SU-DHL-6 (cell line): ENCODE measurements at regions not wholly inside any gene's neighbourhood (a gene's known extent, or its start where the extent isn't known, plus 50 kb on each side); places are given as distances from the start of the nearest gene placed in this dataset.

Experiments used
- CTCF ChIP-seq: fragments of 200-600 bp; sonication (generic); IDR thresholded peaks from one replicate; pipeline ENCODE4 v1.5.1; 2017; ENCODE audit warnings: antibody characterized with exemption, mild to moderate bottlenecking, low read length, moderate library complexity; ENCODE audit not compliant: insufficient read depth, poor library complexity, severe bottlenecking
- EZH2phosphoT487 ChIP-seq: fragments of 200-600 bp; sonication (generic), shearing (Covaris generic); conservative IDR thresholded peaks from 2 replicates; pipeline ENCODE4 v1.6.1; 2018; ENCODE audit warnings: mild to moderate bottlenecking, antibody characterized with exemption, low read length, moderate library complexity, mixed read lengths

DNA sequence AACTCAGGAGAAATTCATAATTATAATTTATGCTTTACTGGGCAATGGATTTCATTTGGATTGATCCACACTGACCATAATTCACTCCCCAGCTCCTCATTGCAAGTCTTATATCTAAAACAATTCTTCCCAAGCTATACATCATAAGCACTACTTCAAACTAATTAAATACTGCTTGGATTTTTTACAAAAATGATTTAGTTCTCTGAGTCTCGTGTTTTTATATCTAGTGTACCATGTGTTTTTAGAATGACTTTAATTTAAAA is 443.8 kb downstream of the GPAM start:
- no peak for TF ChIP-seq CTCF
- TF ChIP-seq EZH2phosphoT487: no peak
